ENCODE measurements at regions not wholly inside any gene's neighbourhood (a gene's known extent, or its start where the extent isn't known, plus 50 kb on each side); places are given as distances from the start of the nearest gene placed in this dataset.

DNA sequence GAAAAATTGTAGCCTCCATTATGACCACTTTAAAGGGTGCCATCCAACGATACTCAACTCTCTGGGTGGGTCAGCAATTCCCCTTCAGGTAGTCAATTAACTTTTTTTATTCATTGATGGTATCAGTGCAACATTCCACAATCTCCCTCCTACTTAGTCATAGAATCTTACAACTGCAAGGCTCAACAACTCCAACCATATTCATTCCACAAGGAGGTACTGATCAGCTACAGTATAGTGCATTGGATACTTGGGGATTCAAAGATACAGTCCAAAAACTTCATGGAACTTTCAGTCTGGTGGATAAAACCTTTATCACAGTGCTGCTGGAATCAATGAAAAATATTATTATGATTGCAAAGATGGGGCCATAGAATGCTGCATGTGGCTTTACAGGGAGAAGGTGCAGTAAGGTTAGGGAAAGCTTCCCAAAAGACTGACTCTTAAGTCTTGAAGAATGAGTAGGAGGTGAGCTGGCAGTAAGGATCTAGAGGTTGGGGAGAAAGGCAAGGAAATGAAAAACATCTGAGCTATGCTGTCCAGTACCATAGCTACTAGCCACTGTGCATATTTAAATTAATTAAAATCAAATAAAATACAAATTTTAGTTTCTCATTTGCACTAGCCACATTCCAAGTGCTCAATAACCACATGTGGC lies 314.7 kb upstream of the PRDM1 start:
- no peaks in the 10 kb centered on the region for H3K27me3 ChIP-seq
- no peak overlapping the region for H3K27ac ChIP-seq
- no peak for DNase-seq
- 92 to 93% methylated on average over 1 of the region's 1 CpG for WGBS, 2 donors
- no peaks in the 10 kb centered on the region for H3K9me3 ChIP-seq
- intact Hi-C loops (cut with DNase I): no loop called here
- no peaks in the 10 kb centered on the region for H3K4me1 ChIP-seq
- TF ChIP-seq, protein P1, sequence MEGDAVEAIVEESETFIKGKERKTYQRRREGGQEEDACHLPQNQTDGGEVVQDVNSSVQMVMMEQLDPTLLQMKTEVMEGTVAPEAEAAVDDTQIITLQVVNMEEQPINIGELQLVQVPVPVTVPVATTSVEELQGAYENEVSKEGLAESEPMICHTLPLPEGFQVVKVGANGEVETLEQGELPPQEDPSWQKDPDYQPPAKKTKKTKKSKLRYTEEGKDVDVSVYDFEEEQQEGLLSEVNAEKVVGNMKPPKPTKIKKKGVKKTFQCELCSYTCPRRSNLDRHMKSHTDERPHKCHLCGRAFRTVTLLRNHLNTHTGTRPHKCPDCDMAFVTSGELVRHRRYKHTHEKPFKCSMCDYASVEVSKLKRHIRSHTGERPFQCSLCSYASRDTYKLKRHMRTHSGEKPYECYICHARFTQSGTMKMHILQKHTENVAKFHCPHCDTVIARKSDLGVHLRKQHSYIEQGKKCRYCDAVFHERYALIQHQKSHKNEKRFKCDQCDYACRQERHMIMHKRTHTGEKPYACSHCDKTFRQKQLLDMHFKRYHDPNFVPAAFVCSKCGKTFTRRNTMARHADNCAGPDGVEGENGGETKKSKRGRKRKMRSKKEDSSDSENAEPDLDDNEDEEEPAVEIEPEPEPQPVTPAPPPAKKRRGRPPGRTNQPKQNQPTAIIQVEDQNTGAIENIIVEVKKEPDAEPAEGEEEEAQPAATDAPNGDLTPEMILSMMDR (IDR thresholded peaks at IDR 0.05): no peak
- TF ChIP-seq POLR2A (IDR thresholded peaks at IDR 0.05): no peak
- no peak overlapping the region for H3K4me3 ChIP-seq (replicated peaks in 1 of 3)
- H3K36me3 ChIP-seq: no peaks in the 10 kb centered on the region

DNA sequence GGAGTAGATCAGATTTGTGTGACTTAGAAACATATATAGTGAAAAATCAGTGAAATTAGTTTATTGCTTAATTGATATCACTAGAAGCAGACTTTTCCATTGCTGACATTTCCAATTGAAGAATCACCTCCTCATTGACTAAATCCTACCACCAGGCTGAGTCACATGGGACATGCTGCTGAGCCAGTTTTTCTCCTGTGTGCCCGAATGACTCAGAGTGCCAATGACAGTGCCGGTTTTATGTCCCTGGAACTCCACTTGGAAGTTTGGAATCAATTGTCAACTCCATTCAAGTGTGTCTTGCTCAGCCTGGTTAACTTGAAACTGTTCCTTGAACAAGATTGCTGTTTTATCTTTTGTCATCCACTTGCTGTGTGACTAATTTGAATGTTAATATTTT lies 316.1 kb upstream of the PRDM1 start:
- 41 to 49% methylated on average over 2 of the region's 2 CpGs for WGBS, 2 donors
- no peaks in the 10 kb centered on the region for H3K9me3 ChIP-seq

DNA sequence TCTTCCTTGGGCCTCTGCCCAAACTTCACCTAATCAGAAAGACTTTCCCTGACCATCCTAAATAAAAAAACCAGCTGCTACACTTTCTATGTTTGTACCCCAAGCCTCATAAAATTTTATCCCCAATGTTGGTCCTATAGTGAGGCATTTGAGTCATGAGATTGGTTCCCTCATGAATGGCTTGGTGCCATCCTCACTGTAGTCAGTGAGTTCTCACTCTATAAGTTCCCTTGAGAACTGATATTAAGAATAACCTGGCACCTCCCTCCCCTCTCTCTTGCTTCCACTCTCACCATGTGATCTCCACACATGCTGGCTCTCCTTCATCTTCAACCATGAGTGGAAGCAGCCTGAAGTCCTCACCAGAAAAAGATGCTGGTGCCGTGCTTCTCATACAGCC lies 316.9 kb upstream of the PRDM1 start:
- Histone ChIP-seq H3K27ac (no peak overlapping the region), H3K27me3 (no peaks in the 10 kb centered on the region), H3K4me1 (no peaks in the 10 kb centered on the region), H3K4me3 (replicated peaks in 1 of 3) (no peak overlapping the region), H3K36me3 (no peaks in the 10 kb centered on the region), H3K9me3 (no peaks in the 10 kb centered on the region)
- intact Hi-C loops (cut with DNase I): no loop called here
- DNase-seq: no peak
- no peak for TF ChIP-seq POLR2A (IDR thresholded peaks at IDR 0.05)
- TF ChIP-seq, protein P1 (IDR thresholded peaks at IDR 0.05): no peak
- 98 to 100% methylated on average over 1 of the region's 1 CpG for WGBS, 2 donors

More for the DNA sequence above, 316.1 kb upstream of the PRDM1 start:
- peak in 1 of 2 donors; percentile 18 for DNase-seq
- no peaks in the 10 kb centered on the region for H3K27me3 ChIP-seq
- H3K4me3 ChIP-seq (replicated peaks in 1 of 3): no peak overlapping the region
- intact Hi-C loops (cut with DNase I): no loop called here
- no peaks in the 10 kb centered on the region for H3K36me3 ChIP-seq
- H3K4me1 ChIP-seq: no peaks in the 10 kb centered on the region
- H3K27ac ChIP-seq: no peak overlapping the region
- TF ChIP-seq, protein P1 (IDR thresholded peaks at IDR 0.05): no peak
- TF ChIP-seq POLR2A (IDR thresholded peaks at IDR 0.05): no peak

DNA sequence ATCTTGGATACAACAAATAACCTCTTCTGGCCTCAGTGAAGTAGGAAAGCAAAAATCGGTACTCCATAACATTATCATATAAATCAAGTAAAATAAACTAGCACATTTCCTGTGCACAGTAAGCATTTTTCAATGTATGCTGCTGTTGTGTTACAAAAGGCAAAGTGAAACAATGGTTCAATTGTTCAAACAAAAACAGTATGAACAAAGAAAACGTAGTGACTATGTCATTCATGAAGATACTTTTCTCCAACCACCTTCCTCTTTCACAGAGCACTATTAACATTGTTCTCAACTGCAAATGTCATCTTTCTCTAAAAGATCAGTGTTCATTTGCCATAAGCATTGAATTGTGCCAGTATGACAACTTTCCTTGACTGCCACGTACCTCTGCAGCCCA lies 318.6 kb upstream of the PRDM1 start:
- TF ChIP-seq POLR2A (IDR thresholded peaks at IDR 0.05): no peak
- TF ChIP-seq, protein P1 (IDR thresholded peaks at IDR 0.05): no peak
- Histone ChIP-seq H3K36me3 (no peaks in the 10 kb centered on the region), H3K9me3 (no peaks in the 10 kb centered on the region), H3K27ac (no peak overlapping the region), H3K27me3 (no peaks in the 10 kb centered on the region), H3K4me3 (replicated peaks in 1 of 3) (no peak overlapping the region), H3K4me1 (no peaks in the 10 kb centered on the region)
- WGBS, 2 donors: 82 to 90% methylated on average over 3 of the region's 3 CpGs
- intact Hi-C loops (cut with DNase I): no loop called here
- DNase-seq: no peak

DNA sequence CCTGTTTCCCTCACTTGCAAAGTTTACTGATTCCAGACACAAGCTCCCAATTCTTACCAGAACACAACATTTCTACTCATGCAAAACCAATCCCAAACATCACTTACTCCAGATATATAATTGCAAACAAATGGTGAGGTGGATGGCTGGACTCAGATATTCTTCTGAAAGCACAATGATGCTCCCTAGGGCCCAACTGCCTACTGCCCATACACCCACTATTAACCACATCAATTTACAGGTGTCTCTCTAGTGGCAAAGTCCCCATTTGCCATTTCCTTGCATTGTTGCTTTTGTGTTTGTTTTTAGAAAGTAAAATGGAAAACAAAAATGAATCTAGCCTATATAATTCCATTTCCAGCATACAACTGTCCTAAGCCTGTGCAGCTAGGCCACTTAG lies 320.9 kb upstream of the PRDM1 start:
- no peak overlapping the region for H3K4me3 ChIP-seq (replicated peaks in 1 of 3)
- TF ChIP-seq, protein P1 (IDR thresholded peaks at IDR 0.05): no peak
- no peak for TF ChIP-seq POLR2A (IDR thresholded peaks at IDR 0.05)
- intact Hi-C loops (cut with DNase I): no loop called here
- H3K27ac ChIP-seq: no peak overlapping the region
- H3K36me3 ChIP-seq: no peaks in the 10 kb centered on the region
- no peak for DNase-seq
- peaks cover 0 to 1% of the 10 kb centered on the region in 2 donors for H3K4me1 ChIP-seq
- no peaks in the 10 kb centered on the region for H3K9me3 ChIP-seq
- no peaks in the 10 kb centered on the region for H3K27me3 ChIP-seq

Data from thyroid gland (tissue), 4 donors.